NCI-H187 treated with DMSO at 0.1 percent for 48 hours (cell line): ENCODE measurements at regions not wholly inside any gene's neighbourhood (a gene's known extent, or its start where the extent isn't known, plus 50 kb on each side); places are given as distances from the start of the nearest gene placed in this dataset.
"Not testable (repeated sequence)": the region's sequence is repeated elsewhere in the genome, so short reads cannot be mapped to it uniquely, and the experiment has no call there.

Source experiments
- DNase-seq: peaks from one replicate; lab custom pipeline; 2025; lab: John Stamatoyannopoulos, UW

GRCh38 chr14:89566644-89567415 is 149.8 kb upstream of the FOXN3 start:
- no peak for DNase-seq

- DNase-seq: no peak
Measured at GRCh38 chr14:89566180-89566579, 149.1 kb upstream of the FOXN3 start.

- DNase-seq: no peak
Measured at GRCh38 chr14:89565607-89566006, 148.6 kb upstream of the FOXN3 start.

GRCh38 chr14:89564989-89565388 is 148.0 kb upstream of the FOXN3 start:
- no peak for DNase-seq

- DNase-seq: no peak
Measured at GRCh38 chr14:89564286-89564957, 147.4 kb upstream of the FOXN3 start.

GRCh38 chr14:89563471-89563870 is 146.4 kb upstream of the FOXN3 start:
- no peak for DNase-seq

- DNase-seq: no peak
Measured at GRCh38 chr14:89551955-89552354, 134.9 kb upstream of the FOXN3 start.

- DNase-seq: no peak
Measured at GRCh38 chr14:89551432-89551831, 134.4 kb upstream of the FOXN3 start.

- no peak for DNase-seq
Measured at GRCh38 chr14:89550821-89551220, 133.8 kb upstream of the FOXN3 start.

GRCh38 chr14:89549381-89550125 is 132.5 kb upstream of the FOXN3 start:
- no peak for DNase-seq

GRCh38 chr14:89547047-89547446 is 130.0 kb upstream of the FOXN3 start:
- DNase-seq: not testable (repeated sequence)

GRCh38 chr14:89544636-89545301 is 127.7 kb upstream of the FOXN3 start:
- no peak for DNase-seq

- DNase-seq: no peak
Measured at GRCh38 chr14:89543425-89543790, 126.4 kb upstream of the FOXN3 start.

GRCh38 chr14:89542786-89543424 is 125.9 kb upstream of the FOXN3 start:
- DNase-seq: no peak

- no peak for DNase-seq
Measured at GRCh38 chr14:89540830-89541470, 123.9 kb upstream of the FOXN3 start.

- no peak for DNase-seq
Measured at GRCh38 chr14:89540009-89540829, 123.2 kb upstream of the FOXN3 start.

GRCh38 chr14:89537911-89538310 is 120.9 kb upstream of the FOXN3 start:
- DNase-seq: no peak

- no peak for DNase-seq
Measured at GRCh38 chr14:89534902-89535685, 118.1 kb upstream of the FOXN3 start.

GRCh38 chr14:89533766-89534165 is 116.7 kb upstream of the FOXN3 start:
- no peak for DNase-seq

GRCh38 chr14:89533136-89533535 is 116.1 kb upstream of the FOXN3 start:
- DNase-seq: no peak
